ENCODE measurements at regions not wholly inside any gene's neighbourhood (a gene's known extent, or its start where the extent isn't known, plus 50 kb on each side); places are given as distances from the start of the nearest gene placed in this dataset.

DNA sequence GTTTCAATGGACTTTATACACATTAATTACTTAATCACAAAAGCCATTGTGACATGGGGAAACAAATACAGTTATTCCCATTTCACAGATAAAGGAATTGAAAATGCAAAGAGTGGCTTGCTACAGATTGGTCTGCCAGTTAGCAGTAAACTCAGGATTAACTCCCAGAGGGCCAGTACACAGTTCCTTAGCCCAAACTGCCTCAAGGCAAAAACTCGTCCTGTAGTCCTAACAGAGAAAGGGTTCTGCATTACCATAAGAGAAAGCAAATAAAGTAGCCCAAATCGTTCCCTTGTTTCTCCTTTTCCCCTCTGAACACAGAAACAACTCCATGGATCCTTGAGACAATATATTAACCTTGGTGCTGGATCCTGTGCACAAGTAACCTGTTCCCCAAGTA lies 274.4 kb downstream of the LRIG3 start:
- no peaks in the 10 kb centered on the region for H3K36me3 Mint-ChIP-seq
- no peaks in the 10 kb centered on the region for H3K9me3 ChIP-seq (ENCODE audit: control insufficient read depth in 2 of 2, low read length in 2 of 2)
- H3K27ac ChIP-seq (ENCODE audit: insufficient read depth, low read length, poor library complexity, severe bottlenecking) = no peak overlapping the region
- H3K4me1 Mint-ChIP-seq = no peaks in the 10 kb centered on the region
- DNase-seq = no peak
- no peak overlapping the region for H3K27ac Mint-ChIP-seq
- peaks cover 6% of the 10 kb centered on the region for H3K27me3 Mint-ChIP-seq
- no peaks in the 10 kb centered on the region for H3K36me3 ChIP-seq (ENCODE audit: control insufficient read depth, insufficient read depth, low read length)
- no peaks in the 10 kb centered on the region for H3K27me3 ChIP-seq (ENCODE audit: control insufficient read depth, insufficient read depth, low read length)
- H3K4me3 Mint-ChIP-seq = no peak overlapping the region
- no peak overlapping the region for H3K4me3 ChIP-seq (ENCODE audit: low read depth, low read length)
- no peak for ATAC-seq (ENCODE audit: low read depth in 2 of 2)
- no peaks in the 10 kb centered on the region for H3K4me1 ChIP-seq (ENCODE audit: control insufficient read depth, insufficient read depth, low read length, poor library complexity, severe bottlenecking)
- peaks cover 0 to 2% (median 0%) of the 10 kb centered on the region in 7 donors for H3K9me3 Mint-ChIP-seq

DNA sequence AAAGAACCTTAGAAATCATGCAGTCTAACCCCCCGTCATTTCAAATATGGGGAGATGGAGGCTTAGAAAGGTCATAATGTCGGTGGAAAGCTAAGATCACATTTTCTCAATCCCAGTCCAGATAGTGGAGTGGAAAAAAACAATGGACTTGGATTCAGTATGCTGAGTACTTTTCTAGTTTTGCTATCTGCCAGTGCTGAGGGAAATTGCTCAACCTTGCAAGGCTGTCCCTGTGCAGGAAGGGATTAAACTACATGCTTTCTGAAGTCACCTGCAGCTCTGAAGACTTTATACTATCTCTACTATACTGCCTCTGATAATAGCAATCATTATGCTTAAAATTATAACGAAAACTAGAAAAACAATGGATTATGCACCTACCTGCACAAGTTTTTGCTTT lies 272.8 kb downstream of the LRIG3 start:
- Mint-ChIP-seq H3K27me3 (peaks cover 6% of the 10 kb centered on the region), H3K36me3 (no peaks in the 10 kb centered on the region)
- ATAC-seq (ENCODE audit: low read depth in 2 of 2) = no peak

DNA sequence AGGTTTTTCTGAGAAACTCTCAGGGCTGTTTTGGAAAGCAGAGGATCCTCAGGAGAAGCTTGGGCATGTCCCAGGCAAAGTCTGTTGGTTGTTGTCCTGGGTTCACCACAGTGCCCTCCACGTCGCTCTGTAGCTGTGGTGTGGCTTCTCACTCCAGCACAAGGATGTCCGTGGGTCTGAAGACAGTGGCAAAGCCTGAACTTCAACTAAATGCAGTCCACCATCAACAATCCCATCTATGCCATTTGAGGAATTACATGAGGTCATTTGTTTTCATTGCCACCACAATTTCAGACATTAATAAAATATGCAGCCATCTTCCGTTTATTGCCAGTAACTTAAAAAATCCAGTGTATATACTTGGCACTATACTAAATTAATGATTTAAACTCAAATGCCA lies 272.1 kb downstream of the LRIG3 start:
- H3K27ac ChIP-seq (ENCODE audit: insufficient read depth, low read length, poor library complexity, severe bottlenecking) = no peak overlapping the region
- DNase-seq (no peak), ATAC-seq (ENCODE audit: low read depth in 2 of 2) (no peak)
- Mint-ChIP-seq H3K4me1 (no peaks in the 10 kb centered on the region), H3K9me3 (peaks cover 0 to 4% (median 0%) of the 10 kb centered on the region in 7 donors), H3K4me3 (no peak overlapping the region), H3K36me3 (no peaks in the 10 kb centered on the region), H3K27ac (no peak overlapping the region), H3K27me3 (peaks cover 6% of the 10 kb centered on the region)
- H3K4me1 ChIP-seq (ENCODE audit: control insufficient read depth, insufficient read depth, low read length, poor library complexity, severe bottlenecking) = no peaks in the 10 kb centered on the region
- H3K27me3 ChIP-seq (ENCODE audit: control insufficient read depth, insufficient read depth, low read length) = no peaks in the 10 kb centered on the region
- no peaks in the 10 kb centered on the region for H3K9me3 ChIP-seq (ENCODE audit: control insufficient read depth in 2 of 2, low read length in 2 of 2)
- no peak overlapping the region for H3K4me3 ChIP-seq (ENCODE audit: low read depth, low read length)
- H3K36me3 ChIP-seq (ENCODE audit: control insufficient read depth, insufficient read depth, low read length) = no peaks in the 10 kb centered on the region

More for the DNA sequence above, 272.8 kb downstream of the LRIG3 start:
- DNase-seq = no peak
- no peaks in the 10 kb centered on the region for H3K4me1 Mint-ChIP-seq
- no peak overlapping the region for H3K4me3 Mint-ChIP-seq
- H3K36me3 ChIP-seq (ENCODE audit: control insufficient read depth, insufficient read depth, low read length) = no peaks in the 10 kb centered on the region
- no peaks in the 10 kb centered on the region for H3K27me3 ChIP-seq (ENCODE audit: control insufficient read depth, insufficient read depth, low read length)
- no peak overlapping the region for H3K27ac Mint-ChIP-seq
- H3K9me3 ChIP-seq (ENCODE audit: control insufficient read depth in 2 of 2, low read length in 2 of 2) = no peaks in the 10 kb centered on the region
- no peak overlapping the region for H3K27ac ChIP-seq (ENCODE audit: insufficient read depth, low read length, poor library complexity, severe bottlenecking)
- H3K9me3 Mint-ChIP-seq = no peaks in the 10 kb centered on the region
- H3K4me1 ChIP-seq (ENCODE audit: control insufficient read depth, insufficient read depth, low read length, poor library complexity, severe bottlenecking) = no peaks in the 10 kb centered on the region
- H3K4me3 ChIP-seq (ENCODE audit: low read depth, low read length) = no peak overlapping the region

DNA sequence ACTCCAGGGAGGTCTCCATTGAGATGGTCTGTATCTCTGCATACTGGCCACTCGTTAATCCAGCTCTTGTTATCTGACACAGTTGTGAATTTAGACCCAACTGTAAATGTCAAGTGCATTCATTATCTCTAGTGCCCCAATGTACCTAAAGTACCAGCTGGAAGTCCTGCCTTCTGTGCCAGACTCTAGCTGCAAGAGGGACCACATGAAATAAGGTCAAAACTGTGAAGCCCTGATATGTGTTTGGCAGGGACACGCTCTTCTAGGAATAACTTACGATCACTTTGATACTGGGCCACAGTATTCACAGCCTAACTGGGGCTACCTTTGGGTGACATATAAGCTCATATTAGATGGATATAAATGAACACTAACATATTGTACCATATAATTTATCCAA lies 268.5 kb downstream of the LRIG3 start:
- Mint-ChIP-seq H3K27me3 (peaks cover 6% of the 10 kb centered on the region), H3K27ac (no peak overlapping the region), H3K4me3 (no peak overlapping the region), H3K36me3 (no peaks in the 10 kb centered on the region), H3K4me1 (no peaks in the 10 kb centered on the region), H3K9me3 (peaks cover 0 to 8% (median 0%) of the 10 kb centered on the region in 7 donors)
- Histone ChIP-seq H3K27me3 (ENCODE audit: control insufficient read depth, insufficient read depth, low read length) (no peaks in the 10 kb centered on the region), H3K27ac (ENCODE audit: insufficient read depth, low read length, poor library complexity, severe bottlenecking) (no peak overlapping the region), H3K4me3 (ENCODE audit: low read depth, low read length) (no peak overlapping the region), H3K9me3 (ENCODE audit: control insufficient read depth in 2 of 2, low read length in 2 of 2) (no peaks in the 10 kb centered on the region), H3K36me3 (ENCODE audit: control insufficient read depth, insufficient read depth, low read length) (no peaks in the 10 kb centered on the region), H3K4me1 (ENCODE audit: control insufficient read depth, insufficient read depth, low read length, poor library complexity, severe bottlenecking) (no peaks in the 10 kb centered on the region)
- no peak for DNase-seq
- no peak for ATAC-seq (ENCODE audit: low read depth in 2 of 2)

DNA sequence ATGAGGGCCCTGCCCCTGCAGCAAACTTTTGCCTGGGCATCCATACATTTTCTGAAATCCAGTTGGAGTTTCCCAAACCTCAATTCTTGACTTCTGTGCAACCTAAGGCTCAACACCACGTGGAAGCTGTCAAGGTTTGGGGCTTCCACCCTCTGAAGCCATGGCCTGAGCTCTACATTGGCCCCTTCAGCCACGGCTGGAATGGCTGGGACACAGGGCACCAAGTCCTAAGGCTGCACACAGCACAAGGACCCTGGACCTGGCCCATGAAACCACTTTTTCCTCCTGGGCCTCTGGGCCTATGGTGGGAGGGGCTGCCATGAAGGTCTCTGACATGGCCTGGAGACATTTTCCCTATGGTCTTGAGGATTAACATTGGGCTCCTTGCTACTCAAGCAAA lies 266.3 kb downstream of the LRIG3 start:
- no peak overlapping the region for H3K4me3 ChIP-seq (ENCODE audit: low read depth, low read length)
- Mint-ChIP-seq H3K4me1 (no peaks in the 10 kb centered on the region), H3K27ac (no peak overlapping the region), H3K4me3 (no peak overlapping the region), H3K9me3 (peaks cover 0 to 8% (median 1%) of the 10 kb centered on the region in 7 donors), H3K36me3 (no peaks in the 10 kb centered on the region), H3K27me3 (no peaks in the 10 kb centered on the region)
- H3K27ac ChIP-seq (ENCODE audit: insufficient read depth, low read length, poor library complexity, severe bottlenecking) = no peak overlapping the region
- no peak for DNase-seq
- ATAC-seq (ENCODE audit: low read depth in 2 of 2) = no peak
- no peaks in the 10 kb centered on the region for H3K36me3 ChIP-seq (ENCODE audit: control insufficient read depth, insufficient read depth, low read length)
- no peaks in the 10 kb centered on the region for H3K27me3 ChIP-seq (ENCODE audit: control insufficient read depth, insufficient read depth, low read length)
- H3K4me1 ChIP-seq (ENCODE audit: control insufficient read depth, insufficient read depth, low read length, poor library complexity, severe bottlenecking) = no peaks in the 10 kb centered on the region
- H3K9me3 ChIP-seq (ENCODE audit: control insufficient read depth in 2 of 2, low read length in 2 of 2) = no peaks in the 10 kb centered on the region

DNA sequence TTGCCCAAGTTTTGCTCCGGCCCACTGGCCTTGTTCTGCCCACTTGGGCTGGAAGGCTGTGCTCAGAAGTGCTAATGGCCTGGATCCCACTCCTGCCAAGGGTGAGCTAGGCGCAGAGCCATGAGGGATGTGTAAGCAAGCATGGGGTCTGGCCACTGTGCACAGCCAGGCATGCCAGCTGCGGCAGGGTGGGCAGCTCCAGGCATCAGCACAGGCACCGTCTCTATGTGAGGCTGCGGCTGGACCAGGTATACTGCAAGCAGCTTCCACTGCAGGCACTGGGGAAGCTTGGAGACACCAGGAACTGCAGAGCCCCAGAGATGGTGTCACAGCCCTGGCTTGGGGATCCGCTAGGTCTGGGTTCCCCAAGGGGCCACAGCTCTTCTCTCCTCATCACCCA lies 264.9 kb downstream of the LRIG3 start:
- DNase-seq = no peak
- no peak overlapping the region for H3K27ac ChIP-seq (ENCODE audit: insufficient read depth, low read length, poor library complexity, severe bottlenecking)

DNA sequence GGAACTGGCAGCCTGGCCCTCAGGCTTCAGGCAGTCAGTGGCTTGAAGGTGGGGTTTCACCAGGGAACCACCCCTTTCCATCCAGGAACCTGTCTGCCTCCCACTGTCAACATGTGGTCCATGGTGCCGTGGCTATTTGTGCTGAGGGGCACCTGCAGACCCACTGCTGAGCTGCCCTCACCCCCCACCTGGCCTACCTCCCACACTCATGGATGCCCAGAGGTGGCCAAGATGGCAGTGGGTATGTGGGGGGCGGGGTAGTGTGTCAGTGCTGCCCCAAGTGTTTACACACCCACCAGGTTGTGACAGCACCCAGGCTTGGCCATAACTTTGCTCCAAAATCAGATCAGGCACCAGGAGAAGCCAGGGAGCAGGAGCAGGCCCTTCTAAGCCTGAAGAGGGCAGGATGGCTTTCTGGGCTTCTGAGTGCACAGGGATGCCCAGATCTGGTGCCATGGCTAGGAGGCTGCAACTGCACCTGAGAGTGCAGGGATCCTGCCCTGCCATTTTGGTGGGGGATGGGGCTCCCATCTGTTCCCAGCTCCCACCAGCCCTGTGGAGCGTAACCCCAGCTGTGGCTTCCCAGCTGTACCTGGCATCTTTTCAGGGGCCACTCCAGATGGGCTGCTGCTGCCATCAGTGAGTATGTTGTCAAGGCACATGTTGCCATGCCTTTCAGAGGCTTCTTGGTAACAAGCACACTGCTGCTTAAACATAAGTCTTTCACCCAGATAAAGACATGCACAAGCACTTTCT lies 263.9 kb downstream of the LRIG3 start:
- no peak overlapping the region for H3K4me3 ChIP-seq (ENCODE audit: low read depth, low read length)
- no peaks in the 10 kb centered on the region for H3K4me1 ChIP-seq (ENCODE audit: control insufficient read depth, insufficient read depth, low read length, poor library complexity, severe bottlenecking)
- Mint-ChIP-seq H3K9me3 (peaks cover 0 to 8% (median 3%) of the 10 kb centered on the region in 7 donors), H3K27me3 (no peaks in the 10 kb centered on the region), H3K4me3 (no peak overlapping the region), H3K4me1 (no peaks in the 10 kb centered on the region), H3K36me3 (no peaks in the 10 kb centered on the region), H3K27ac (no peak overlapping the region)
- ATAC-seq (ENCODE audit: low read depth in 2 of 2) = no peak
- H3K9me3 ChIP-seq (ENCODE audit: control insufficient read depth in 2 of 2, low read length in 2 of 2) = no peaks in the 10 kb centered on the region
- no peaks in the 10 kb centered on the region for H3K36me3 ChIP-seq (ENCODE audit: control insufficient read depth, insufficient read depth, low read length)
- no peaks in the 10 kb centered on the region for H3K27me3 ChIP-seq (ENCODE audit: control insufficient read depth, insufficient read depth, low read length)
- H3K27ac ChIP-seq (ENCODE audit: insufficient read depth, low read length, poor library complexity, severe bottlenecking) = no peak overlapping the region
- no peak for DNase-seq

More for the DNA sequence above, 264.9 kb downstream of the LRIG3 start:
- Histone ChIP-seq H3K36me3 (ENCODE audit: control insufficient read depth, insufficient read depth, low read length) (no peaks in the 10 kb centered on the region), H3K4me3 (ENCODE audit: low read depth, low read length) (no peak overlapping the region), H3K9me3 (ENCODE audit: control insufficient read depth in 2 of 2, low read length in 2 of 2) (no peaks in the 10 kb centered on the region), H3K27me3 (ENCODE audit: control insufficient read depth, insufficient read depth, low read length) (no peaks in the 10 kb centered on the region), H3K4me1 (ENCODE audit: control insufficient read depth, insufficient read depth, low read length, poor library complexity, severe bottlenecking) (no peaks in the 10 kb centered on the region)
- no peaks in the 10 kb centered on the region for H3K27me3 Mint-ChIP-seq
- H3K4me1 Mint-ChIP-seq = no peaks in the 10 kb centered on the region
- H3K4me3 Mint-ChIP-seq = no peak overlapping the region
- no peak overlapping the region for H3K27ac Mint-ChIP-seq
- H3K9me3 Mint-ChIP-seq = peaks cover 0 to 8% (median 1%) of the 10 kb centered on the region in 7 donors
- H3K36me3 Mint-ChIP-seq = no peaks in the 10 kb centered on the region
- ATAC-seq (ENCODE audit: low read depth in 2 of 2) = no peak

DNA sequence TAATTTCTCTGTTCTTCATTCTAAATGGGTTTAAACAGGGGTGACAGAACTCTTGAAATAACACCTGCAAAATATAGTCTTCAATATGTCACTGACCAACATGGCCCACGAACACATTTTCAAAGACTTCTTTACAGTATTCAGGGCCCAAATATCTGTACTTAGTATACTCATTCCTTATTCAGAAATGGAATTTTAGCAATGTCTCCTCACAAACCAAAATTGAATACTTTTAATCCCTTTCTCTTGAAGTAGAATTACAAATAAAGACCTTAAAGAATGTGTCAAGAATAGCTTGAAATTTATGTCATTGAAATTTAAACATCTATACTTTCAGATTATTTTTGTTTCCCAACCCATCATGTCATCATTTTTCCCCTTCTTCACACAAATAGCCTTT lies 263.1 kb downstream of the LRIG3 start:
- no peak overlapping the region for H3K4me3 ChIP-seq (ENCODE audit: low read depth, low read length)
- H3K27ac ChIP-seq (ENCODE audit: insufficient read depth, low read length, poor library complexity, severe bottlenecking) = no peak overlapping the region
- H3K4me3 Mint-ChIP-seq = no peak overlapping the region
- H3K9me3 Mint-ChIP-seq = peaks cover 0 to 8% (median 3%) of the 10 kb centered on the region in 7 donors
- H3K36me3 Mint-ChIP-seq = no peaks in the 10 kb centered on the region
- no peaks in the 10 kb centered on the region for H3K4me1 Mint-ChIP-seq
- H3K27me3 Mint-ChIP-seq = no peaks in the 10 kb centered on the region
- H3K27ac Mint-ChIP-seq = no peak overlapping the region
- DNase-seq (no peak), ATAC-seq (ENCODE audit: low read depth in 2 of 2) (no peak)
- H3K27me3 ChIP-seq (ENCODE audit: control insufficient read depth, insufficient read depth, low read length) = no peaks in the 10 kb centered on the region
- H3K4me1 ChIP-seq (ENCODE audit: control insufficient read depth, insufficient read depth, low read length, poor library complexity, severe bottlenecking) = no peaks in the 10 kb centered on the region
- no peaks in the 10 kb centered on the region for H3K9me3 ChIP-seq (ENCODE audit: control insufficient read depth in 2 of 2, low read length in 2 of 2)
- H3K36me3 ChIP-seq (ENCODE audit: control insufficient read depth, insufficient read depth, low read length) = no peaks in the 10 kb centered on the region

Data from CD4-positive, CD25-positive, alpha-beta regulatory T cell (primary cell).